Amniotic stem cell (primary cell): ENCODE measurements at regions not wholly inside any gene's neighbourhood (a gene's known extent, or its start where the extent isn't known, plus 50 kb on each side); places are given as distances from the start of the nearest gene placed in this dataset.
"Not testable (repeated sequence)": the region's sequence is repeated elsewhere in the genome, so short reads cannot be mapped to it uniquely, and the experiment has no call there.

ENCODE experiments used
- DNase-seq: peaks from one replicate; lab custom pipeline; 2025; lab: John Stamatoyannopoulos, UW

GRCh38 chr3:87873136-87873535 is 185.7 kb downstream of the CGGBP1 start:
- DNase-seq, result no peak

GRCh38 chr3:87867001-87867400 is 191.8 kb downstream of the CGGBP1 start:
- no peak for DNase-seq

GRCh38 chr3:87856126-87856525 is 202.7 kb downstream of the CGGBP1 start:
- no peak for DNase-seq

- DNase-seq, result no peak
Measured at GRCh38 chr3:87855616-87856015, 203.2 kb downstream of the CGGBP1 start.

GRCh38 chr3:87855211-87855610 is 203.6 kb downstream of the CGGBP1 start:
- no peak for DNase-seq

GRCh38 chr3:87848003-87848402 is 210.8 kb downstream of the CGGBP1 start:
- no peak for DNase-seq

GRCh38 chr3:87837076-87837475 is 221.7 kb downstream of the CGGBP1 start:
- no peak for DNase-seq

GRCh38 chr3:87836026-87836425 is 222.8 kb downstream of the CGGBP1 start:
- DNase-seq, result no peak

- DNase-seq, result no peak
Measured at GRCh38 chr3:87835236-87835635, 223.6 kb downstream of the CGGBP1 start.

- DNase-seq, result no peak
Measured at GRCh38 chr3:87834327-87834726, 224.5 kb downstream of the CGGBP1 start.

GRCh38 chr3:87833039-87833377 is 225.8 kb downstream of the CGGBP1 start:
- no peak for DNase-seq

GRCh38 chr3:87828046-87828445 is 230.8 kb downstream of the CGGBP1 start:
- no peak for DNase-seq

- no peak for DNase-seq
Measured at GRCh38 chr3:87822563-87822962, 236.2 kb downstream of the CGGBP1 start.

GRCh38 chr3:87813503-87813902 is 245.3 kb downstream of the CGGBP1 start:
- not testable (repeated sequence) for DNase-seq

- DNase-seq, result no peak
Measured at GRCh38 chr3:87811953-87812352, 246.9 kb downstream of the CGGBP1 start.

GRCh38 chr3:87810452-87811016 is 248.3 kb downstream of the CGGBP1 start:
- no peak for DNase-seq

- DNase-seq, result no peak
Measured at GRCh38 chr3:87805670-87806069, 253.1 kb downstream of the CGGBP1 start.

- DNase-seq, result no peak
Measured at GRCh38 chr3:87801409-87801808, 257.4 kb downstream of the CGGBP1 start.

- no peak for DNase-seq
Measured at GRCh38 chr3:87800516-87800915, 258.3 kb downstream of the CGGBP1 start.

GRCh38 chr3:87798567-87798947 is 260.2 kb downstream of the CGGBP1 start:
- DNase-seq, result no peak

GRCh38 chr3:87797872-87798566 is 260.8 kb downstream of the CGGBP1 start:
- no peak for DNase-seq

- no peak for DNase-seq
Measured at GRCh38 chr3:87796843-87797185, 262.0 kb downstream of the CGGBP1 start.

GRCh38 chr3:87796137-87796842 is 262.5 kb downstream of the CGGBP1 start:
- no peak for DNase-seq

GRCh38 chr3:87795701-87796100 is 263.1 kb downstream of the CGGBP1 start:
- DNase-seq, result no peak
